Mesenchymal stem cell (in vitro differentiated cells and primary cell): ENCODE measurements at regions not wholly inside any gene's neighbourhood (a gene's known extent, or its start where the extent isn't known, plus 50 kb on each side); places are given as distances from the start of the nearest gene placed in this dataset.

Experiments
- DNase-seq: peaks from one replicate; pipeline ENCODE4 v3.0.0-alpha.2; 2013
- H2AFZ ChIP-seq: one replicate; pipeline ENCODE4 v1.6.1; 2013; ENCODE audit warnings: low read depth, mild to moderate bottlenecking, control low read depth, inconsistent platforms, low read length, moderate library complexity
- H2AK5ac ChIP-seq: 2 replicates; pipeline ENCODE4 v1.6.1; 2013; ENCODE audit warnings: low read length, moderate library complexity, mild to moderate bottlenecking, inconsistent platforms; ENCODE audit not compliant: severe bottlenecking
- H2BK120ac ChIP-seq: one replicate; pipeline ENCODE4 v1.6.1; 2013; ENCODE audit warnings: low read depth, mild to moderate bottlenecking, inconsistent platforms, low read length, moderate library complexity
- H2BK12ac ChIP-seq, 2 experiments: one replicate each; pipeline ENCODE4 v1.6.1; 2013; ENCODE audit warnings: inconsistent platforms in 2 of 2, low read length in 2 of 2, mild to moderate bottlenecking in 2 of 2, moderate library complexity in 2 of 2, control low read depth in 1 of 2
- H2BK15ac ChIP-seq: one replicate; pipeline ENCODE4 v1.6.1; 2013; ENCODE audit warnings: mild to moderate bottlenecking, low read depth, inconsistent platforms; ENCODE audit not compliant: poor library complexity, severe bottlenecking
- H2BK5ac ChIP-seq: 2 replicates; pipeline ENCODE4 v1.6.1; 2013; ENCODE audit warnings: low read depth, mild to moderate bottlenecking, low read length, control low read depth, inconsistent platforms; ENCODE audit not compliant: poor library complexity, severe bottlenecking
- H3K14ac ChIP-seq, 2 experiments: one replicate each; pipeline ENCODE4 v1.6.1; 2013; ENCODE audit warnings: inconsistent platforms in 2 of 2, low read length in 2 of 2, control low read depth in 1 of 2, mild to moderate bottlenecking in 1 of 2, moderate library complexity in 1 of 2
- H3K18ac ChIP-seq, 2 experiments: one replicate each; pipeline ENCODE4 v1.6.1; 2013; ENCODE audit warnings: inconsistent platforms in 2 of 2, low read length in 2 of 2, control low read depth in 1 of 2, low read depth in 1 of 2, mild to moderate bottlenecking in 1 of 2
- H3K23ac ChIP-seq, 2 experiments: one replicate each; pipeline ENCODE4 v1.6.1; 2013; ENCODE audit warnings: inconsistent platforms in 2 of 2, low read length in 2 of 2, mild to moderate bottlenecking in 2 of 2, moderate library complexity in 2 of 2, control low read depth in 1 of 2
- H3K27ac ChIP-seq: 2 replicates; pipeline ENCODE4 v1.5.1; 2013; ENCODE audit warnings: mild to moderate bottlenecking, moderate library complexity, low read length, control low read depth, inconsistent platforms; ENCODE audit not compliant: poor library complexity, severe bottlenecking
- H3K27me3 ChIP-seq, 2 experiments: 2 replicates each; pipeline versions ENCODE4 v1.6.1 to v1.7.0; 2013; ENCODE audit warnings: low read length in 2 of 2, mild to moderate bottlenecking in 2 of 2, moderate library complexity in 2 of 2, control low read depth in 1 of 2, inconsistent platforms in 1 of 2; ENCODE audit not compliant: control insufficient read depth in 1 of 2, insufficient read depth in 1 of 2
- H3K36me3 ChIP-seq, 2 experiments: 2 replicates each; pipeline versions ENCODE4 v1.6.1 to v1.7.0; 2013; ENCODE audit warnings: low read length in 2 of 2, control low read depth in 1 of 2, inconsistent platforms in 1 of 2, low read depth in 1 of 2, mild to moderate bottlenecking in 1 of 2; ENCODE audit not compliant: insufficient read depth in 2 of 2, control insufficient read depth in 1 of 2
- H3K4ac ChIP-seq, 2 experiments: one replicate each; pipeline ENCODE4 v1.6.1; 2013; ENCODE audit warnings: inconsistent platforms in 2 of 2, low read length in 2 of 2, mild to moderate bottlenecking in 2 of 2, moderate library complexity in 2 of 2, control low read depth in 1 of 2, low read depth in 1 of 2
- H3K4me1 ChIP-seq: 2 replicates; pipeline ENCODE4 v1.6.1; 2013; ENCODE audit warnings: low read depth, low read length, control low read depth; ENCODE audit not compliant: control insufficient read depth, insufficient read depth
- H3K4me2 ChIP-seq: 2 replicates; pipeline ENCODE4 v1.6.1; 2013; ENCODE audit warnings: low read length, mild to moderate bottlenecking, inconsistent platforms; ENCODE audit not compliant: poor library complexity, severe bottlenecking
- H3K4me3 ChIP-seq, 2 experiments: 2 replicates each; pipeline versions ENCODE4 v1.5.1 to v1.7.0; 2013; ENCODE audit warnings: low read length in 2 of 2, mild to moderate bottlenecking in 2 of 2, control low read depth in 1 of 2, low read depth in 1 of 2; ENCODE audit not compliant: insufficient read depth in 1 of 2
- H3K79me1 ChIP-seq: replicated peaks from 2 replicates; pipeline ENCODE4 v1.6.1; 2013; ENCODE audit warnings: mild to moderate bottlenecking, control low read depth, low read length, inconsistent platforms; ENCODE audit not compliant: poor library complexity, severe bottlenecking
- H3K9ac ChIP-seq: 2 replicates; pipeline ENCODE4 v1.7.0; 2013; ENCODE audit warnings: mild to moderate bottlenecking, low read length, moderate library complexity
- H3K9me3 ChIP-seq: 2 replicates; pipeline ENCODE4 v1.7.0; 2013; ENCODE audit warnings: mild to moderate bottlenecking, low read length; ENCODE audit not compliant: control insufficient read depth
- H4K8ac ChIP-seq: one replicate; pipeline ENCODE4 v1.6.1; 2013; ENCODE audit warnings: inconsistent platforms, mild to moderate bottlenecking, low read length, moderate library complexity
- H4K91ac ChIP-seq: one replicate; pipeline ENCODE4 v1.6.1; 2013; ENCODE audit warnings: mild to moderate bottlenecking, low read length, inconsistent platforms
- WGBS: methylation state at CpG from one replicate; pipeline ENCODE4 v1.1.7; 2013; ENCODE audit warnings: mixed read lengths; 5-methylcytosine and 5-hydroxymethylcytosine counted together

DNA sequence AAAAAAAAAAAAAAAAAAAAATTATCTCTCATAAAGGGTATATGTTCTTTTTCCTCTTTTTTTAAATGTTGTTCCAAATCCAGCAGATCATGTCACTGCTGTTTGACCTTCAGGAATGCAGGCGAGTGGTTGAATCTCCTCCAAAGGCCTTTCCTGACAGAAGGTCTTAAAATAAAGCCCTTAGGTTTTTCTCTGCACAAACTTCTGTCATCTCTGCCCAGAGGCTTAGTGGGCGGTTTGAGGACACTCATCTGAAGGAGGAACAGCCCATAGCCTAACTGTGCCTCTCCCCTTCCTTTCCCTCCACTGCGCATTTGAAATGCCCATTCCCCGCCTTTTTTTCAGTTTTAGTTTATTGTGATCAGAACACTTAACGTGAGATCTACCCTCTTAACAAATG lies 270.2 kb downstream of the TMEM114 start:
- Histone ChIP-seq H3K27ac (no peak overlapping the region), H3K9ac (no peak overlapping the region), H3K14ac (no peak overlapping the region), H3K4ac (no peak overlapping the region), H3K79me1 (no peaks in the 10 kb centered on the region), H3K36me3 (no peaks in the 10 kb centered on the region), H2BK120ac (no peak overlapping the region), H2BK5ac (no peak overlapping the region), H4K91ac (no peak overlapping the region), H4K8ac (no peak overlapping the region), H2AFZ (no peak overlapping the region), H2BK15ac (no peak overlapping the region), H3K23ac (no peak overlapping the region), H3K18ac (no peak overlapping the region), H3K9me3 (peaks cover 6% of the 10 kb centered on the region), H3K4me1 (no peaks in the 10 kb centered on the region), H3K4me3 (no peak overlapping the region), H2AK5ac (no peak overlapping the region), H3K27me3 (no peaks in the 10 kb centered on the region), H2BK12ac (no peak overlapping the region), H3K4me2 (no peak overlapping the region)
- no peak for DNase-seq
- 72% methylated on average over 5 of the region's 5 CpGs for WGBS

DNA sequence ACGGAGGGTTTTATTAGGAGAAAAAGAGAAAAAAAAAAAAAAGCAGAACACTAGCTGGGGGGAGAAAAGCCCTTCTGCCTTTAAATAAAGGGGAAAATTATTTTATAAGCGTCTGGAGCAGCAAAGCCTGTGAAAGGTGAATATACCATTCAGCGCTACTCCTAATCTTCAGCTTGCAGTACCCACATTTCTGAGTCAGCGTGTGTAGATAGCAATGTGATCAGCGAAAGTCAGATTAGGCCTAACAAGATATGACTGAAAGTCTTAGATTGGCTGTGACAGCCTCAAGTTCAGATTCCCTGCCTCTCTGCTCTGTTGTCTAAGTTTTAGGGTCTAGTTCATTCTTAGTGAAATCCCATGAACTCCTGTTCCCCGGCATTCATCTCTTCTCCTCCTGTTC lies 279.5 kb downstream of the TMEM114 start:
- no peaks in the 10 kb centered on the region for H3K27me3 ChIP-seq
- H2AFZ ChIP-seq = no peak overlapping the region
- no peaks in the 10 kb centered on the region for H3K79me1 ChIP-seq
- no peak overlapping the region for H2BK5ac ChIP-seq
- no peak overlapping the region for H3K4me2 ChIP-seq
- DNase-seq = no peak
- H3K27ac ChIP-seq = no peak overlapping the region
- WGBS = 78% methylated on average over 4 of the region's 6 CpGs
- no peak overlapping the region for H3K4me3 ChIP-seq
- no peak overlapping the region for H3K4ac ChIP-seq
- no peak overlapping the region for H3K9ac ChIP-seq
- H3K4me1 ChIP-seq = no peaks in the 10 kb centered on the region
- no peak overlapping the region for H3K14ac ChIP-seq
- peaks cover 21% of the 10 kb centered on the region for H3K9me3 ChIP-seq
- no peak overlapping the region for H2BK120ac ChIP-seq
- H3K23ac ChIP-seq = no peak overlapping the region
- no peak overlapping the region for H3K18ac ChIP-seq
- H4K91ac ChIP-seq = no peak overlapping the region
- no peak overlapping the region for H2BK12ac ChIP-seq
- no peak overlapping the region for H4K8ac ChIP-seq
- H3K36me3 ChIP-seq = no peaks in the 10 kb centered on the region
- no peak overlapping the region for H2BK15ac ChIP-seq
- H2AK5ac ChIP-seq = no peak overlapping the region

DNA sequence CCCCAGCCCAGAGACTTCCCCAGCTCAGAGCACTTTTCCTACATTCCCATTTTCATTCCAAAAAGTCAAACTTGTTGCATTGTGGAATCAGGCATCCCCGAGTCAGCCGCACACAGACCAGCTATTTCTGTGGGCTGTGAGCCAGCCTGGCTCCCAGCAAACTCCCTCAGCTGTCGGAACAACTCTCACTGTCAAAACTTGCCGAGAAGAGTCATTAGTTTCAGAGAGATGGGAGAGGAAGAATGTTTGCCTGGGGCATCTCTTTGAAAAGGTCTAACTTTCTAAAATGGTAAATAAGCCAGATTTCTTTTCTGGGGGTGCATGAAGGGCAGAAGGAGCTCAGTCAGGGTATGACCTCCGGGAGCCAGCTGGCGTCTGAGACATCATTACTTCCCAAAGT lies 280.0 kb downstream of the TMEM114 start:
- H3K9ac ChIP-seq = no peak overlapping the region
- no peak overlapping the region for H4K8ac ChIP-seq
- no peaks in the 10 kb centered on the region for H3K4me1 ChIP-seq
- H2BK12ac ChIP-seq = no peak overlapping the region
- H3K9me3 ChIP-seq = peaks cover 24% of the 10 kb centered on the region
- no peak overlapping the region for H2BK5ac ChIP-seq
- no peak overlapping the region for H3K4me3 ChIP-seq
- no peak overlapping the region for H4K91ac ChIP-seq
- H2BK120ac ChIP-seq = no peak overlapping the region
- no peak overlapping the region for H3K4me2 ChIP-seq
- no peak overlapping the region for H2BK15ac ChIP-seq
- H3K27ac ChIP-seq = no peak overlapping the region
- H3K18ac ChIP-seq = no peak overlapping the region
- no peaks in the 10 kb centered on the region for H3K27me3 ChIP-seq
- no peak overlapping the region for H3K23ac ChIP-seq
- H3K4ac ChIP-seq = no peak overlapping the region
- H2AK5ac ChIP-seq = no peak overlapping the region
- H2AFZ ChIP-seq = no peak overlapping the region
- 66% methylated on average over 5 of the region's 6 CpGs for WGBS
- no peak overlapping the region for H3K14ac ChIP-seq
- no peak for DNase-seq
- no peaks in the 10 kb centered on the region for H3K79me1 ChIP-seq
- H3K36me3 ChIP-seq = no peaks in the 10 kb centered on the region

DNA sequence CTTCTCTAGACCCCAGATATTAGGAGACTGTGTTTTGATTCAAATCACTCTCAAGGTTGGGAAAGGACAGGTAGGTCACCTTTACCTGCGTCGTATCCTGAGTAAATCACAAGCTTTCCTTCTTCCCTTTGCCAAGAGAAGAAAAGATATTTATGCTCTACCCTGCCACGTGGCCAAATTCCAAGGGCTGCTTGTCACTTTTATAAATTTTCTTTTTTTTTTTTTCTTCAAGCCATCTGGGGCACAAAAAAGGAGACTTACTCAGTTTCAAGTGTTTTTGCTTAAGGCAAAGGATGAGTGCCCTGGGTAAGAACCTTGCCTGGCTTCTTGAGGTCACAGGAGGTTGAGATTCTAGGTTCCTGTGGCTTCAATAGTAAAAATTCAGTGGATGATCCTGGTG lies 285.1 kb downstream of the TMEM114 start:
- no peak overlapping the region for H4K91ac ChIP-seq
- no peak overlapping the region for H2AK5ac ChIP-seq
- H2AFZ ChIP-seq = no peak overlapping the region
- no peak overlapping the region for H2BK12ac ChIP-seq
- no peak for DNase-seq
- no peak overlapping the region for H3K14ac ChIP-seq
- H3K4me2 ChIP-seq = no peak overlapping the region
- H2BK120ac ChIP-seq = no peak overlapping the region
- H3K4me1 ChIP-seq = no peaks in the 10 kb centered on the region
- no peak overlapping the region for H2BK15ac ChIP-seq
- H3K79me1 ChIP-seq = no peaks in the 10 kb centered on the region
- peaks cover 22% of the 10 kb centered on the region for H3K9me3 ChIP-seq
- no peak overlapping the region for H3K9ac ChIP-seq
- H4K8ac ChIP-seq = no peak overlapping the region
- no peak overlapping the region for H3K18ac ChIP-seq
- H3K27me3 ChIP-seq = no peaks in the 10 kb centered on the region
- H3K27ac ChIP-seq = no peak overlapping the region
- no peak overlapping the region for H3K23ac ChIP-seq
- H3K4ac ChIP-seq = no peak overlapping the region
- H3K4me3 ChIP-seq = no peak overlapping the region
- H2BK5ac ChIP-seq = no peak overlapping the region
- WGBS = 97% methylated on average over 2 of the region's 3 CpGs
- H3K36me3 ChIP-seq = no peaks in the 10 kb centered on the region
